Progenitor cell of endocrine pancreas (in vitro differentiated cells): ENCODE measurements at regions not wholly inside any gene's neighbourhood (a gene's known extent, or its start where the extent isn't known, plus 50 kb on each side); places are given as distances from the start of the nearest gene placed in this dataset.

ENCODE experiments used
- DNase-seq: peaks from one replicate; pipeline ENCODE4 v3.0.0; 2021; ENCODE audit warnings: low spot score; ENCODE audit not compliant: unreplicated experiment
- H3K27ac Mint-ChIP-seq: 2 replicates; pipeline ENCODE4 v1.8.0; 2021; ENCODE audit warnings: mild to moderate bottlenecking, moderate library complexity, mixed read lengths
- H3K27me3 Mint-ChIP-seq: 2 replicates; pipeline ENCODE4 v1.8.0; 2021; ENCODE audit warnings: mixed read lengths
- H3K36me3 Mint-ChIP-seq: 2 replicates; pipeline ENCODE4 v1.8.0; 2022; ENCODE audit warnings: mixed read lengths; ENCODE audit not compliant: insufficient read depth
- H3K4me1 Mint-ChIP-seq: 2 replicates; pipeline ENCODE4 v1.8.0; 2021; ENCODE audit warnings: low read depth, mixed read lengths
- H3K4me3 Mint-ChIP-seq: 2 replicates; pipeline ENCODE4 v1.8.0; 2021; ENCODE audit warnings: low read depth, mild to moderate bottlenecking, moderate library complexity, mixed read lengths
- H3K9me3 Mint-ChIP-seq: 2 replicates; pipeline ENCODE4 v1.8.0; 2021; ENCODE audit warnings: low read depth, mixed read lengths
- TF ChIP-seq, protein P1 (sequence below): fragments of 200-600 bp; sonication (generic); IDR thresholded peaks from one replicate; pipeline ENCODE4 v1.5.0; 2021; ENCODE audit warnings: antibody characterized with exemption, mild to moderate bottlenecking; ENCODE audit not compliant: unreplicated experiment

DNA sequence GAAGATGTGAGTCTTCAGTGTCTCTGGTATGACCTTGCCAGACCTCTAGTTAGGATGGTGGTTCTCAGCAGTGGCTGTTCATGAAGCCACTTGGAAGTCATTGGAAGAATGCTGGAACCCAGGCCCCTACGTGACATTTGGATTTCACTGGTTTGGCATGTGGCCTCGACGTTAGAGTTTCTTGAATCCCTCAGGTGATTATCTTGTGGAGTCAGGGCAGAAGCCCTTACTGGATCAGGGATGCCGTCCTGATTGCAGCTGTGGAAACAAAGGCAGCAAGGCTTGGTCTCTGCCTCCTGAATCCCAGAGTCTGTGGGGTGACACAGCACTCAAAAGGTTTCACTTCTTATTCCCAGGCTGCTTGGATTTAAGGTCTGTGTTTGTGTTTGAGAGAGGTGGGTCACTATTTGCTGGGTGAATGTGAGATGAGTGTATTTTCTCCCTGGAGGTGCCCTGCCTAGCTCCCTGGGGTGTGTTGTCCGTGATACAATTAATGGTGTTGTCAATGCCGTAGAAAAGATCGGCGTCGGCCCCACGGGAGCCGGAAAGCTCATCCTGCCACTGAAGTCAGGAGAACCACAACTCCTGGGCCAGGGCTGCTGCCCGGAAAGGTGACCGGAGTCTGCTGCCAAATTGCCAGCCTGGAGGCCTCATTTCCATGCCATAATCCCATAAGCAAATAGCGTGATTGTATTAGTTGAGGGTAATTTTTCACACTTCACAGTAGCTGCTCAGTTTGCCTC is 939.0 kb downstream of the BRD1 start:
- Mint-ChIP-seq H3K27ac (no peak overlapping the region), H3K4me1 (no peaks in the 10 kb centered on the region), H3K36me3 (no peaks in the 10 kb centered on the region), H3K27me3 (peaks cover 25% of the 10 kb centered on the region), H3K4me3 (no peak overlapping the region), H3K9me3 (no peaks in the 10 kb centered on the region)
- no peak for DNase-seq
- TF ChIP-seq, protein P1, sequence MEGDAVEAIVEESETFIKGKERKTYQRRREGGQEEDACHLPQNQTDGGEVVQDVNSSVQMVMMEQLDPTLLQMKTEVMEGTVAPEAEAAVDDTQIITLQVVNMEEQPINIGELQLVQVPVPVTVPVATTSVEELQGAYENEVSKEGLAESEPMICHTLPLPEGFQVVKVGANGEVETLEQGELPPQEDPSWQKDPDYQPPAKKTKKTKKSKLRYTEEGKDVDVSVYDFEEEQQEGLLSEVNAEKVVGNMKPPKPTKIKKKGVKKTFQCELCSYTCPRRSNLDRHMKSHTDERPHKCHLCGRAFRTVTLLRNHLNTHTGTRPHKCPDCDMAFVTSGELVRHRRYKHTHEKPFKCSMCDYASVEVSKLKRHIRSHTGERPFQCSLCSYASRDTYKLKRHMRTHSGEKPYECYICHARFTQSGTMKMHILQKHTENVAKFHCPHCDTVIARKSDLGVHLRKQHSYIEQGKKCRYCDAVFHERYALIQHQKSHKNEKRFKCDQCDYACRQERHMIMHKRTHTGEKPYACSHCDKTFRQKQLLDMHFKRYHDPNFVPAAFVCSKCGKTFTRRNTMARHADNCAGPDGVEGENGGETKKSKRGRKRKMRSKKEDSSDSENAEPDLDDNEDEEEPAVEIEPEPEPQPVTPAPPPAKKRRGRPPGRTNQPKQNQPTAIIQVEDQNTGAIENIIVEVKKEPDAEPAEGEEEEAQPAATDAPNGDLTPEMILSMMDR = no peak

DNA sequence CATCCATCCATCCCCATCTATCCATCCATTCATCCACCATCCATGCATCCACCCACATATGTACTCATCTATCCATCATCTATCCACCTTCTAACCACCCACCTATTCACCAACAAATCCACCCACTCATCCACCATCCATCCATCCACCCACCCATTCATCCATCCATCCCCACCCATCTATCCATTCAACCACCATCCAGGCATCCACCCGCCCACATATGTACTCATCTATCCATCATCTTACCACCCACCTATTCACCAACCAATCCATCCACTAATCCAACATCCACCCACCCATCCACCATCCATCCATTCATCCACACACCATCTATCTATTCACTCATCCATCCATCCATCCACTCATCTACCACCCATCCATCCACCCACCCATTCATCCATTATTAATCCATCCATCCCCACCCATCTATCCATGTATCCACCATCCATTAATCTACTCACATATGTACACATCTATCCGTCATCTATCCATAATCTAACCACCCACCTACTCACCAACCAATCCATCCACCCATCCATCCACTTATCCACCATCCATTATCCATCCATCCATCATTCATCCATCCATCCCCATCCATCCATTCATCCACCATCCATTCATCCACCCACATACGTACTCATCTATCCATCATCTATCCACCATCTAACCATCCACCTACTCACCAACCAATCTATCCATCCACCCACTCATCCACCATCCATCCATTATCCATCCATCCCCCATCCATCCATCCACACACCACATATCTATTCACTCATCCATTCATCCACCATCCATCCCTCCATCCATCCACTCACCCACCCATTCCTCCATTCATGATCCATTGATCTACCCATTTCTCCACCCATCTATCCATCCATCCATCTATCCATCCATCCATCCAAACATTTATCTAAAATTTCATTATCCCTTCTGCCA is 940.0 kb downstream of the BRD1 start:
- no peak for DNase-seq
- no peaks in the 10 kb centered on the region for H3K36me3 Mint-ChIP-seq
- TF ChIP-seq, protein P1 = no peak
- no peaks in the 10 kb centered on the region for H3K4me1 Mint-ChIP-seq
- no peaks in the 10 kb centered on the region for H3K9me3 Mint-ChIP-seq
- H3K27me3 Mint-ChIP-seq = peaks cover 18% of the 10 kb centered on the region
- no peak overlapping the region for H3K4me3 Mint-ChIP-seq
- H3K27ac Mint-ChIP-seq = no peak overlapping the region

DNA sequence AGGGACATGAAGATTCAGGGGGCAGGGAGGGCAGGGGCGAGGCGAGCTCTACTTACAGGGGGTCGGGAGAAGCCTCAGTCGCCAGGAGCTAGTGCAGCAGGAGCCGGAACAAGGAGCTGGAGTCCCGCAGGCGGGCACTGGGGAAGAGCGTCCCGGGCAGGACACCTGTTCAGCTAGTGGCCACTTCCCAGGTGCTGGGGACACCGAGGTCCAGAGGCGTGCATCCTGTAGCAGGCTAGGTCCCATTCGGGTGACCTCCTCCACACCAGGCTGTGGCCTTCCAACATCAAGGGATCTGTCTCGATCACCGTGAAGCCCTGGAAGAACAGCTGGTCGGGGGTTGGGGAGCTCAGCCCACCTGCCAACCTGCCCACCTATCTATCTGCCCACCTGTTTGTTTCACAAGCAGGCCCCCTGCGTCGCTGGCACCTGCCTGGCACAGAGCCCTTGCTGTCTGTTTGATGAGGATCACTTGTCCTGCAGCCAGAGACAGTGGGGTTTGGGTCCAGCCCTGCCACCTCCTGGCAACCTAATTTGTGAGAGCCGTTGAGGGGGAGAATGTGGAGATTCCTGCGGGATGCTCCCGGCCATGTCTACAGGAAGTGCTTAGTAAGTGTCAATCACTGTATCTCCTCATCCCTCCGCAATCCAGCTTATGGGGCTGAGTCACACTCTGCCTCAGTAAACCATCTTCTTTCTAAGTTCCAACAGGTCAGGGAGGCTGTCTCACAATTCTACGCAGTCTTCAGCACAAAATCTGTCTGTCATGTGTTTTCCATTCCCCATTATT is 940.9 kb downstream of the BRD1 start:
- Mint-ChIP-seq H3K4me1 (no peaks in the 10 kb centered on the region), H3K27me3 (peaks cover 14% of the 10 kb centered on the region), H3K27ac (no peak overlapping the region), H3K9me3 (no peaks in the 10 kb centered on the region), H3K4me3 (no peak overlapping the region), H3K36me3 (no peaks in the 10 kb centered on the region)
- DNase-seq = no peak
- TF ChIP-seq, protein P1 = no peak

DNA sequence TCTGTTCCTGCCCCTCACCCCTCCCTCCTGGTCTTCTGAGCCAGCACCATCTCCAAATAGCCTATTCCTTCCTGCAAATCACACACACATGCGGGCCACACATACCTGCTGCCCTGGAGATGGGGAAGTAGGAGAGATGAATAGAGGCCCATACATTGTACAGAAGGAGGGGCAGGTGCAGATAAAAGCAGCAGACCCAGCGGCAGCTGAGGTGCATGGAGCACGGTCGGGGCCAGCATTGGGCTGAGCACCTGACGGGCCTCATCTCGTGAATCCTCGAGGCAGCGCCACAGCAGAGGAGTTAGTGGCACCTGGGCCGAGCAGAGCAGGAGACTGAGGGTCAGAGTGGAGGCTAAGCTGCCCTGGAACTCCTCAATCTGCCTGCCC is 941.8 kb downstream of the BRD1 start:
- no peak overlapping the region for H3K27ac Mint-ChIP-seq
- no peak overlapping the region for H3K4me3 Mint-ChIP-seq
- no peaks in the 10 kb centered on the region for H3K36me3 Mint-ChIP-seq
- TF ChIP-seq, protein P1 = no peak
- H3K4me1 Mint-ChIP-seq = no peaks in the 10 kb centered on the region
- no peaks in the 10 kb centered on the region for H3K9me3 Mint-ChIP-seq
- H3K27me3 Mint-ChIP-seq = peaks cover 11% of the 10 kb centered on the region
- no peak for DNase-seq
